Muscle layer of duodenum (tissue), 2 donors: ENCODE measurements at regions not wholly inside any gene's neighbourhood (a gene's known extent, or its start where the extent isn't known, plus 50 kb on each side); places are given as distances from the start of the nearest gene placed in this dataset.

Experiments used
- H3K27ac ChIP-seq: one replicate; pipeline ENCODE4 v1.7.0; 2013; ENCODE audit warnings: mild to moderate bottlenecking, low read length
- H3K27me3 ChIP-seq: one replicate; pipeline ENCODE4 v1.7.0; 2013; ENCODE audit warnings: low read depth, mild to moderate bottlenecking, control low read depth, low read length
- H3K36me3 ChIP-seq, 2 donors: one replicate each; pipeline ENCODE4 v1.7.0; 2013; ENCODE audit warnings: low read length in 2 of 2, control low read depth in 1 of 2, mild to moderate bottlenecking in 1 of 2; ENCODE audit not compliant: insufficient read depth in 2 of 2, control insufficient read depth in 1 of 2
- H3K4me1 ChIP-seq, 2 donors: one replicate each; pipeline ENCODE4 v1.7.0; 2013; ENCODE audit warnings: low read length in 2 of 2, mild to moderate bottlenecking in 2 of 2, control low read depth in 1 of 2, moderate library complexity in 1 of 2; ENCODE audit not compliant: insufficient read depth in 2 of 2, control insufficient read depth in 1 of 2
- H3K4me3 ChIP-seq, 2 donors: one replicate each; pipeline ENCODE4 v1.7.0; 2013; ENCODE audit warnings: low read length in 2 of 2, low read depth in 1 of 2, mild to moderate bottlenecking in 1 of 2
- H3K9me3 ChIP-seq, 2 donors: one replicate each; pipeline ENCODE4 v1.7.0; 2013; ENCODE audit warnings: low read length in 2 of 2, control low read depth in 1 of 2, mild to moderate bottlenecking in 1 of 2; ENCODE audit not compliant: control insufficient read depth in 1 of 2
- donor health status: healthy.

- H3K9me3 ChIP-seq: no peaks in the 10 kb centered on the region
- H3K4me1 ChIP-seq: no peaks in the 10 kb centered on the region
- H3K4me3 ChIP-seq: no peak overlapping the region
- H3K27me3 ChIP-seq: no peaks in the 10 kb centered on the region
- H3K27ac ChIP-seq: no peak overlapping the region
- no peaks in the 10 kb centered on the region for H3K36me3 ChIP-seq
Observed at GRCh38 chr10:130902929-130903328, 408.6 kb downstream of the TCERG1L start.

GRCh38 chr10:130904676-130905075, 406.8 kb downstream of the TCERG1L start:
- no peak overlapping the region for H3K27ac ChIP-seq
- no peak overlapping the region for H3K4me3 ChIP-seq
- no peaks in the 10 kb centered on the region for H3K9me3 ChIP-seq
- no peaks in the 10 kb centered on the region for H3K4me1 ChIP-seq
- H3K36me3 ChIP-seq: no peaks in the 10 kb centered on the region
- no peaks in the 10 kb centered on the region for H3K27me3 ChIP-seq

- H3K4me1 ChIP-seq: no peaks in the 10 kb centered on the region
- no peaks in the 10 kb centered on the region for H3K36me3 ChIP-seq
- no peak overlapping the region for H3K4me3 ChIP-seq
- no peaks in the 10 kb centered on the region for H3K27me3 ChIP-seq
- H3K27ac ChIP-seq: no peak overlapping the region
- no peaks in the 10 kb centered on the region for H3K9me3 ChIP-seq
Observed at GRCh38 chr10:130905386-130905785, 406.1 kb downstream of the TCERG1L start.

- Histone ChIP-seq H3K9me3 (no peaks in the 10 kb centered on the region), H3K27ac (no peak overlapping the region), H3K4me3 (no peak overlapping the region), H3K36me3 (no peaks in the 10 kb centered on the region), H3K4me1 (no peaks in the 10 kb centered on the region), H3K27me3 (no peaks in the 10 kb centered on the region)
Observed at GRCh38 chr10:130905921-130906320, 405.6 kb downstream of the TCERG1L start.

- Histone ChIP-seq H3K27me3 (no peaks in the 10 kb centered on the region), H3K4me3 (no peak overlapping the region), H3K9me3 (no peaks in the 10 kb centered on the region), H3K27ac (no peak overlapping the region), H3K4me1 (no peaks in the 10 kb centered on the region), H3K36me3 (no peaks in the 10 kb centered on the region)
Observed at GRCh38 chr10:130910848-130911247, 400.7 kb downstream of the TCERG1L start.

GRCh38 chr10:130913844-130914243, 397.7 kb downstream of the TCERG1L start:
- H3K36me3 ChIP-seq: no peaks in the 10 kb centered on the region
- no peak overlapping the region for H3K27ac ChIP-seq
- H3K4me1 ChIP-seq: no peaks in the 10 kb centered on the region
- no peaks in the 10 kb centered on the region for H3K9me3 ChIP-seq
- H3K27me3 ChIP-seq: no peaks in the 10 kb centered on the region
- H3K4me3 ChIP-seq: no peak overlapping the region

GRCh38 chr10:130914367-130914766, 397.2 kb downstream of the TCERG1L start:
- H3K27ac ChIP-seq: no peak overlapping the region
- H3K4me1 ChIP-seq: no peaks in the 10 kb centered on the region
- H3K36me3 ChIP-seq: no peaks in the 10 kb centered on the region
- H3K27me3 ChIP-seq: no peaks in the 10 kb centered on the region
- H3K4me3 ChIP-seq: no peak overlapping the region
- no peaks in the 10 kb centered on the region for H3K9me3 ChIP-seq

GRCh38 chr10:130915065-130915464, 396.5 kb downstream of the TCERG1L start:
- H3K4me3 ChIP-seq: no peak overlapping the region
- no peaks in the 10 kb centered on the region for H3K4me1 ChIP-seq
- H3K27ac ChIP-seq: no peak overlapping the region
- H3K9me3 ChIP-seq: no peaks in the 10 kb centered on the region
- no peaks in the 10 kb centered on the region for H3K27me3 ChIP-seq
- H3K36me3 ChIP-seq: no peaks in the 10 kb centered on the region

- no peaks in the 10 kb centered on the region for H3K4me1 ChIP-seq
- no peak overlapping the region for H3K27ac ChIP-seq
- no peaks in the 10 kb centered on the region for H3K36me3 ChIP-seq
- H3K9me3 ChIP-seq: no peaks in the 10 kb centered on the region
- no peaks in the 10 kb centered on the region for H3K27me3 ChIP-seq
- no peak overlapping the region for H3K4me3 ChIP-seq
Observed at GRCh38 chr10:130921461-130921860, 390.1 kb downstream of the TCERG1L start.

GRCh38 chr10:130921911-130922440, 389.5 kb downstream of the TCERG1L start:
- Histone ChIP-seq H3K27me3 (no peaks in the 10 kb centered on the region), H3K4me1 (no peaks in the 10 kb centered on the region), H3K36me3 (no peaks in the 10 kb centered on the region), H3K27ac (no peak overlapping the region), H3K4me3 (no peak overlapping the region), H3K9me3 (no peaks in the 10 kb centered on the region)

GRCh38 chr10:130923596-130923995, 387.9 kb downstream of the TCERG1L start:
- no peaks in the 10 kb centered on the region for H3K9me3 ChIP-seq
- H3K27ac ChIP-seq: no peak overlapping the region
- H3K4me1 ChIP-seq: no peaks in the 10 kb centered on the region
- H3K27me3 ChIP-seq: no peaks in the 10 kb centered on the region
- H3K4me3 ChIP-seq: no peak overlapping the region
- H3K36me3 ChIP-seq: no peaks in the 10 kb centered on the region

GRCh38 chr10:130924138-130924819, 387.2 kb downstream of the TCERG1L start:
- H3K9me3 ChIP-seq: no peaks in the 10 kb centered on the region
- H3K27me3 ChIP-seq: no peaks in the 10 kb centered on the region
- H3K36me3 ChIP-seq: no peaks in the 10 kb centered on the region
- no peak overlapping the region for H3K27ac ChIP-seq
- no peak overlapping the region for H3K4me3 ChIP-seq
- no peaks in the 10 kb centered on the region for H3K4me1 ChIP-seq
